T follicular helper cell (primary cell): ENCODE measurements at regions not wholly inside any gene's neighbourhood (a gene's known extent, or its start where the extent isn't known, plus 50 kb on each side); places are given as distances from the start of the nearest gene placed in this dataset.
A peak's percentile ranks its signal among the peaks of the same experiment; 100 is the strongest.

Experiments used
- DNase-seq: peaks from one replicate; pipeline ENCODE4 v3.0.0-alpha.2; 2020; ENCODE audit warnings: low read depth

DNA sequence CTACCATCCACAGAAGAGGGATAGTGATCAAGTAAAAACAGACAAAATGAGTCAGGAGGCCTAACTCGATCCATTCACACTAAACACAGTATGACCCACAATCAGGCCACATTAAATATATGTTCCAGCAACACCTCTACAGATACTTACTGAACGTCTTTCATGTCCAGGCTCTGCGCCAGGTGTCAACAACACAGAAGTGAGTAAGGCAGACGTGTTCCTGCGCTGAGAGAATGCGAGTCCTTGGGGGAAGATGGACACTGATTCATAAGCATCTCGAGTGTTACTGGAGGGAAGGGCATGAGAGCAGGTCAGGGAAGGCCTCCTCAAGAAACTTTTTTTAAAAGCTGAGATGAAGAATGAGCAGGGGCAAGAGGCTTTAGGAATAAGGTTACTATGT is 164.3 kb upstream of the CLINT1 start:
- no peak for DNase-seq

DNA sequence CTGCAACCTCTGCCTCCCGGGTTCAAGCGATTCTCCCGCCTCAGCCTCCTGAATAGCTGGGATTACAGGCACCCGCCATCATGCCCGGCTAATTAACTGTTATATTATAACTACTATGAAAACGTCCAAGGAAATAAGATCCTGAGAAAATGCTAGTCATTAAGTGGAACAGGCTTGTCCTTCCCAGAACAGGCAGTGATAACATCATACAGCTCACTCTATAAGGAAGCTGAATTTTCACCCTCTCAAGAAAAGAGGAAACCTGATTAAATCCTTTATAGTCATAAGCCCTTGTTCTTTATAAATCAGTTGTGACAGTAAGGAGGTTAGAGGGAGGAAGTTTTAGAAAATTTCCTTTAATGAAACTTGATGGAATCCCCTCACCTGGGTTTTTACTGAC is 163.9 kb upstream of the CLINT1 start:
- DNase-seq, result no peak

DNA sequence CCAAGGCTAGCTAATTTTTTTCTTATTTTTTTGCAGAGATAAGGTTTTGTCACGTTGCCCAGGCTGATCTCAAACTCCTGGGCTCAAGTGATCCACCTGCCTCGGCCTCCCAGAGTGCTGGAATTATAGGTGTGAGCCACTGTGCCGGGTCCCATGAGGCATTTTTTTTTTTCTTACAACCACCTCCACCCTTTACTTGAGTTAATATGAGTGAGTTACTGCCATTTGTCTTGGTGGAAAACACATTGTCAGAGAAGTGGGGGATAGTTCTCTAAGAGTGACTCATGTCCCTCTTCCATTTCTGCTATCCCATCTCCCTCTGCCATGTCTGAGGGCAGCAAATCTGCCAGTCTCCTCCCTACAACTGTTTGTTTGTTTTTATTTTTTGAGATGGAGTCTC is 163.4 kb upstream of the CLINT1 start:
- DNase-seq, result no peak

DNA sequence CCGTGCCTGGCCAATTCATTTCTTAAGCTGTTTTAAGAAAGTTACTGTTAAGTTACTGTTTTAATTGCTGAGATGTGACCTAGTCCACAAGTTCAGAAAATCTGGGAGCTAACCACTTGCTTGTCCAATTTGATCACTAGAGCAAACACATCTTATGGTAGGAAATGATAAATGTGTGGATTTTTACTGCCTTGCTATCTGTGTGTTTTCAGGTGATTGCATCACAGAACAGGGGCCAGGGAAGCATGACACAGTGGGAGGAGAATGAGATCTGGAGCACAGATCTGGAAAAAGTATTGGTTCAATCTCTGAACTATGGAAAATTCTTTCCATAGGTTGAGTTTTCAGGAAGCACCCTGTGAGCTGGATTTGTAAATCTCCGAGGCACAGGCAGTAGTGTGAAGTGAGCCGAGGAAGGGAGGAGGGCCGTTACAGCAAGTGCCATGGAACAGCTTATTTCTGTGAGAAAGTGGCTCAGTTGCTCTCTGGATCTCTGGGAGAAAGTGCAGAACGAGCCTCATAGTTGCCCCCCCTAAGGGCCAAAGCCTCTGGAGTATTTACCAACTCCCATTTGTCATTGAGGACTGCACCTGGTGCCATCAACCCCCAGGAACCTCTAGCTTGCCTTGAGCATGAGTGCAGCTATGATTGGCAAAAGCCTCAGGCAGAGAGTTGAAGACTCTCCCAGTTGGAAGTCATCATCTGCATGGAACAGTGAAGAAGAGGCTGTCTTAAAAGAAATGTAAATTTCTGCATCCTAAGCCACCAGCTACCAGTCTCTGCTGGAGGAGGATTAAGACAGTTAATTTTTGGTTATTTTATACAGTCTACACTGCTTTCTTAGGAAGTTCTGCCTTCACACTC is 161.8 kb upstream of the CLINT1 start:
- no peak for DNase-seq

DNA sequence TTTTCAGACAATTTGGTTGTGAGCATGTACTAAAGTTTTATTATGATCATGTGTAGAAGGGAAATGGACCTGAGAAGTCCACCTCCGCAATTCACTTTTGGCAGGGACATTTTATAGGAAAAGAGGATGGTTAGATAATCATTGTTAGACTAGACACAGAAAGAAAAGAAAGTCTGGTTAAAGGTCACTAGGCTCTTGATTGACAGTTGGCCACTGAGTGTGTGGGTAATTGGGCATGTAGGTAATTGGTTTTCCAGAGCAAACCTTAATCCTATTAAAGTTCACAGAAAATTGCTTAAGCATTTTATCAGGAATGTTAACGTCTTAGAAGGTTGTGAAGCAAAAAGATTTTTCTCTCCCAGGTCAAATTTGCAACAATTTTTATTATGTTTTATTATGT is 158.5 kb upstream of the CLINT1 start:
- no peak for DNase-seq

DNA sequence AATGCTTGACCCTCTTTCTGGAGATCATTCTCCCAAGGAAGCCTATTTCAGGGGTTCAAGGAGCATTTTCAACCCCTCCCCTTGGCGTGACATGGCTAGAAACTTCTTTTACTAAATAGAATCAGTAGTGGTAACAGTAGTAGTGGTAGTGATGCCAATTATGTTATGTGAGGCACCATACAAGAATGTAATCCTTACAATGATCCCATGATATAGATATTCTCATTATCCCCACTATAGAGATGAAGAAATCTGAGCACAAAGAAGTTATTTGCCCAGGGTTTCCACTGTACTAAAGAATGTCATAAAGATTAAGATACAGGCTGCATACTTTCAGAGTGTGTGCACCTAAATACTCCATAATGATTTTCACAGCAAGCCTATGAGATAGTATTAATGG is 155.4 kb upstream of the CLINT1 start:
- no peak for DNase-seq

DNA sequence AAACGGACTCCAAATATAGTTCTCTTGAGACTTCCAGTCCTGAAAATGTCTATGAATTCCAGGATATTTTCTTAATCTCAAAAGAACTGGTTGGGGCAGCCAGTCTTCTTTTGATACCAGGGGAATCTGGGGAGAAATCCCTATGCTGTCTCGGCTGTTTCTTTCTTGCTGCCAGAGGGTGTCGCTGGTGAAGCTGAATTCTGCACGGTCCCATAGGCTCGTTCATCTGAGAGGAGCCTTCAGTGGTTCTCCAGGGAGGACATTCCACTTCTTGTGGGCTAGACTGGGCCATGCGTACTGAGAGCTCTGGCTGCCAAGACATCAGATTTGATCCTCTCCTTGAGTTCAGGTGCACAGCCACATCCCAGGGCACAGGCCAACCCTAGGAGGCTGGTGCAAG is 155.0 kb upstream of the CLINT1 start:
- DNase-seq, result no peak

DNA sequence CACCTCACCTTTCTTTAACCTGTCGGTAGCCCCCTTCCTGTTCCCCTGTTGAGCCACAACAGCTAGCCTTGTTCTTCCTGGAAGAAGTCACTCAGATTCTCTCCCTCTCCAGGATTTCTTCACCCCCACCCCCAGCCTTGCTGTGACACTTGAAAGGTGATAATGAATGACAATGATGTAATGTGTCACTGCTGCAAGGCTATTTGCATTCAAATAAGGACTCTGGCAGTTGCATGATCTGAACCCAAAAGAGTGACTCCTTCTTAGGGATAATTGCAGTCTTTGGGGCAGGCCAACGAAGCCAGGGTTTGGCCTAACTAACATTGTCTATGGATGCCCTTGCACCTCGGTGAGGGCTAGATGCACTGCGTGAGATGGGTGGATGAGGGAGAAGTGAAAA is 154.4 kb upstream of the CLINT1 start:
- DNase-seq, result no peak

DNA sequence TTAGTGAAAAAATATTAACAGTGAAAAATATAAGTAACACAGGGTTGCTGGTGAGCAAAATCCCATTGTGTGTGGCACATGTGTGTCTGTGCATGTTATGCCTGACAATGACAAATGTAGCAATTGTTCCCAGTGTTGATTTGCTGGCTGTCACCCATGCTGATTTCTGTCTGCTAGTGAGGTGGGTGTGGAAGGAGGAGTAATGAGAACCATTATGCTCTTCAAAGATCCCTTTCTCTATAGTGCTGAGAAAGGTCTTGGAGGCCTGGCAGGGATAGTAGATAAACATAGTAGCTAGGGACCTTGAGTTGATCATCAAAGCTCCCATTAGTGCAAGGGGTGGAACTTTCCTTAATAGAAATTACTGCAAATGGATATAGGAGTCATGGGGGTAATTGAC is 152.5 kb upstream of the CLINT1 start:
- no peak for DNase-seq

DNA sequence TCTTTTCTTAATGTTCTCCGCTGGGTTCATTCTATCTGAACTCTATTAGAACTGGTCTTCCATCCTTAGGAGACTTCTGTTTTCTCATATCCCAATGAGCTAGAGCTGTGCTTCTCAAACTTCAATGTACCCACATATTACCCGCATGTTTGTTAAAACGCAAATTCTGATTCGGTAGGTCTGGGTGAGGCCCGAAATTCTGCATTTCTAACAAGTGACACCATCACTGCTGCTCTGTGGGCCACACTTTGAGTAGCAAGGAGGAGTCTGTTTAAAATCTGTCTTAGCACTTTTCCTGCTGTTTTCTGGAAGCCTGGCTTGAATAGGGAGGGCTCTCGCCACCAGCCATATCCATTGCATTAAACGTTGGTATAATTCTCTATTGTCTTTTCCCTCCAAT is 151.9 kb upstream of the CLINT1 start:
- DNase-seq, result no peak

DNA sequence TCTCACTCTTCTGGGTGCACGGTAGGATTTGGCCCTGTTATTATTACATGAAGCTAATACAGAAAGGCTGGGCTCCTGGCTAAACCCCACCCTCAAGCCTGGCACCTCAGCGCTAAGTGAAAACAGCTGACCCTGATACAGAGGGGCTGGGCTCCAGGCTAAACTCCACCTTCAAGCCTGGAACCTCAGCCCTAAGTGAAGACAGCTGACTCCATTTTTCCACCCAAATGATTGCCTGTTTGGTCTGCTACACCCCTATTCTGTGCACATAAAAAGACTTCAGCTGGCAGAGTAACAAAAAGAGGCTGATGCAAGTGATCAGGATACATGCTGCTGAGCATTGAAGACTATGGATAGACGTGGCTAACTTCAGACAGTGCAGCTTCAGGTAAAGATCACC is 148.4 kb upstream of the CLINT1 start:
- DNase-seq, result no peak

DNA sequence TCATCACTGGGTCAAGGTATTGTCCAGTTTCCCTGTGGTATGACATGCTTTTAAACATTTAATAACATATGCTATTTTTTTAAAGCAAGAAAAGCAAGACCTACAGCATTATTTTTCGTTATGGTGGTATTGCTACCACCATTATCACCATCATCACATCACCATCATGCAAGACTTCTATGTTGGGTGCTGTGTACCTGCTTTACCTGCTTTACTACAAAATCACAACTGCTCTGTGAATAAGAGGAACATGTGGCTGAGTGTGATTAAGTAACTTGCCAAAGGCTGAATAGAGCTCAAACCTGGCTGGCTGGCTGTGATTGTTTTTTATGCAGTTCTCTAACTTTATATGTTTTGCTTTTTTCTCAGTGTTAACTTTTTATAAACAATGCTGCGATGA is 140.8 kb upstream of the CLINT1 start:
- no peak for DNase-seq

DNA sequence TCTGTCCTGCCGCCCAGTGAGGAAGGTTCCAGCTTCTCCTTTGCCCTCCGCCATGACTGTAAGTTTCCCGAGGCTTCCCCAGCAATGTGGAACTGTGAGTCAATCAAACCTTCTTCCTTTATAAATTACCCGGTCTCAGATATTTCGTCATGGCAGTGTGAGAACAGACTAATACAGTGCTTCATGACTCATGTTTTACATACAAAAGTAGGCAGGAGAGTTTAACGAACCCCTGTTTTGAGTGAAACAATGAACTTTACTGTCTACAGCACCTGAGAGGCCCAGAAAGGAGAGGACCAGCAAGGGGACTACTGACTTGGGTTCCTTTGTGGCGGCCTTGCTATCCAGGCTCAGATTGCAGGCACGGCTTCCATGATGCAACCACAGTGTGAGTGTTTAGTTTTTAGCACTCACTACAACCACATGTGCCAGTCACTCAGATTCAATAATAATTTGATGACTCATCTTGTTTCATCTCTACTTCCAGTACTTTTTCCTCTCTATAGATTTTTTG is 139.1 kb upstream of the CLINT1 start:
- no peak for DNase-seq

DNA sequence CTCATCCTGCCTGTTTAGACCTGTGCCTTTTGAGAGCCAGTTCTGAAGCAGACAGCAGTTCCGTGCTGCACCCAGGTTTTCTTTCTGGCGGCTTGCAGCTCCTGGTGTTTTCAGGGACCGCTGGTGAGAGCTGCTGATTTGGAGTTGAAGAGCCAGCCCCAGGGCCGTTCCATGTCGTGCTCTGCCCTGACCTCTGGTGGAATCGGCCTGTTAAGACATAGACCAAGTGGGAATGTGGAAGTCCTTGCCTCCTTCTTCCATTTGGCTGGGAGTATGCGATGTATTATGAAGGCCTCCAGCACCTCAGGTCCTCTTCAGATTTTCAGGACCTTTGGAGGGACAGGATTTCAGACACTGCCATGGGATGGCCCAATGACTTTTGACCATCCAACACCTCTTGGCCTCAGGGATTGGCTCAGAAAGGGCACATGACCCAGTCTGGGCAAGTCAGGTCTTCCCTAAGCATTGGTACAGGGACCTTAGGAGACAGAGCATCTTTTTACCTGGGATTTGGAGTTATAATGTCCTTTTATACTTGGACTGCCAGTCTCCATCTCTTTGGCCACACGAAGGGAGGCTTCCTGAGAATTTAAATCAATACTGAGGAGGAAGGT is 136.1 kb upstream of the CLINT1 start:
- DNase-seq, result peak; percentile 12

DNA sequence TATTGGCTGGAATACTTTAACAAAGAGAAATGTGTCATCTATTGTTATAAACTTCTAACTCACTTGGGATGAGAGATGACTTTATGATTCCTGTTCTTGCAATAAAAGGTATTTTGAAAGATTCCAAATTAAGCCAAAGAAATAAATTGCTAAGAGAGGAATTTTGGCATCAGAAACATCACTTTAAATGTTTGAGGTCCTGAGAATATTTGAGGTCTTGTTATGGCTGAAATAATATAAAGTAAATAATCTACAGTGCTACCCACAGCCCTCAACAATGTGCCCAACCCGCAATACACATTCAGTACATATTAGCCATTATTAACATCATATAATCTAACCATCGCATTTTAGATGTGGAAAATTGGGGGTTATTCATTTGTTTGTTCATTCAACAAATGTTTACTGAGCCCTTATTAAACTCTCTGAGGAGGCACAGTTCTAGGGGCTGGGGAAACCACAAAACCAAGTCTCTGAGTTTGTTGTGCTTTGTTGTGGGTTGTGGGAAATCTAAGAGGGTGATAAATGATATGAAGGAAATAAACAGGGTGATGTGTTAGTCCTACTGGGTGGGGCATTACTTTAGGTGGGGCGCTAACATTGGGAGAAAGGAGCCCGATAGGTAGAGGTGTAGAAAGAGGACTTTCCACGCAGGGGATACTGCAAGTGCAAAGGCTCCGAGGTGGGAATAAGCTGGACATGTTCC is 135.2 kb upstream of the CLINT1 start:
- peak; percentile 12 for DNase-seq

DNA sequence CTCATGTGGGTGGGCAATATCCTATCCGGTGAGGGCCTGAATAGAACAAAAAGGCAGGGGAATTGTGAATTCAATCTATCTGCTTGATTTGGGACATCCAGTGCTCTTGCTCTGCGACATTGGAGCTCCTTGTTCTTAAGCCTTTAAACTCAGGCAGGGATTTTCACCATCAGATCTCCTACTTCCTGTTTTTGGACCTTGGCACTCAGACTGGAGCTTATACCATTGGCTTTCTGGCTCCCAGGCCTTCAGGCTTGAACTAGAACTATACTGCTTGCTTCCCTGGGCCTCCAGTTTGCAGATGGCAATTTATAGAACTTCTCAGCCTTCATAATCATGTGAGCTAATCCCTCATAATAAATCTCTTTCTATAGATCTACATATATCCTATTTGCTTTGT is 134.3 kb upstream of the CLINT1 start:
- DNase-seq, result no peak

DNA sequence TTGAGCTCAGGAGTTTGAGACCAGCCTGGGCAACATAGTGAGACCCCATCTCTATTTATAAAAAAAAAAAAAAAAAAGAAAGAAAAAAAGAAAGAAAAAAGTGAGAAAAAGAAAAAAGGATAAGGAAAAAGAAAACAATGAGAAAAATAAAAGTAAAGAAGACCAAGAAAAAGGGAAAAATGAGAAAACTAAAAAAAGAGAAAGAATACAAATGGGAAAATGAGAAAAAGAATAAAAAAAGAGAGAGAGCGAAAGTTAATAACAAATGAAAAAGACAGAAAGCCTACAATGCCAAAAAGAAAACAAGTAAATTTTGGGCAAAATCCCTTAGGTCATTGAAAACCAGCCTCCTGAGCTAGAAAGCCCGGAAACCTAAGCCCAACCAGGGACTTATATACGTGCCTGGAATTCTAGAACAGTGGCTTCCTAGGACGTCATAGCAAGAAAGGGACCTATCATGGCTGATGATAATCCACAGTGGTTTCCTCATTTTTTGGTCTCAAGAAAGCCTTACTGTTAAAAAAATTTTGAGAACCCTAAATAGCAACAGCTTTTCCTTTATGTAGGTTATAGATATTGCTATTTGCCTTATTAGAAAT is 131.7 kb upstream of the CLINT1 start:
- no peak for DNase-seq

DNA sequence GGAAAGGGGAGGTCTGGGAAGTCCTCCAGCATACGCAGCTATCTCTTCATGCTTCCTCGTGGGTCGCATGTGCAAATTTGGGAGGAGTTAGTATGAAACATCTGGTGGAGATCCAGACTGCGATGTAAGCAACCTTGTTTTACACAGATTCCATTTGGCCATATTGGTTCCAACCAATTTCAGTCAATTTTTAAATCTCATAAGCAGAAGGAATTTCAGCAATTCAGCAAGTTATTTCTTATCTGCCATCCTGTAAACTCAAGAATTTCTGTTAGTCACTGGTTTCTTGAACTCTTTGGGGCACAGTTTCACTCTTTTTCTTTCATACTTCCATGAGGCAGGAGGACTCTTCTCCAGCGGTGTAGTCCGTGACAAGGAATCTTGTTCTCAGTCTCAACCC is 130.4 kb upstream of the CLINT1 start:
- DNase-seq, result no peak

DNA sequence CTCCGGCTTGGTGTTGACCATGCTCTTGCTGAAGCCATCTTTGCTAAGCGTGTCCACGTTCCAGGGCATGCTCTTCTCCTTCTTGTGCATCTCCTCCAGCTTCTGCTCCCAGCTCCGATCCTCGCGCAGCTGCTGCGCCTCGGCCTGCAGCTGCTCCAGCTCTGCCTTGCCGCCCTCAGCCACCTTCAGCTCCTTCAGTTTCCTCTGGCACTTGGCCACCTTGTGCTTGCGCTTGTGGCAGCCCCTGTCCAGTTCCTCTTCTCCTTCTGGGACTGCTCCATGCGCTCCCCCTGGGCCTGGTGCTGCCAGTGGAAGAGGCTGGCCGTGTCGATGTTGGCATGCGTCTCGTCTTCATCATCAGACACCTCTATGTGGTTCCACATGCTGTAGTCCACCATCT is 128.3 kb upstream of the CLINT1 start:
- DNase-seq, result no peak

DNA sequence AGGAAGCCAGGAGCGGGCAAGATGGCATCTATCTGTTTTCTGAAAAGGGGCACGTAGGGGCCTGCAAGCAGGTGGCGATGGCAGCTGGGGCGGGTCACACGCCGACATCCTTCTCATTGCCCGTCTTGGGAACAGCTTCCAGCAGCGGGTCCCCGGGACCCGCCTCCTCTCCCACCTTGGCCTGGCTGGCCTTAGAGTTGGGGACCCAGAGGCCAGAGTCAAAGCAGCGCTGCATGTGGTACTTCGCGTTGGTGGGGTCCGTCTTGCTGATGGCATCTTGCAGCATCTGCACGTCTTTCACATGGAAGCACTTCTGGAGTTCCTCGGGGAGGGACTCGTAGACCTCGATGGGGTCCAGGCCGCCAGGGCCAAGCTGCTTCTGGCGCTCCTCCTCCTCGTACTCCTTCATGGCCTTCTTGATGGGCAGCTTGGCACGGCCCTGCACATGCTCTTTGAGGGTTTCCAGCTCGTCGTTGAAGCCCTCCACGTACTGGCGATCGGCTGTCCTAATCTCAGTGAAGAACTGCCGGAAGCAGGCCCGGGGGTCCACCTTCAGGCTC is 127.6 kb upstream of the CLINT1 start:
- no peak for DNase-seq

DNA sequence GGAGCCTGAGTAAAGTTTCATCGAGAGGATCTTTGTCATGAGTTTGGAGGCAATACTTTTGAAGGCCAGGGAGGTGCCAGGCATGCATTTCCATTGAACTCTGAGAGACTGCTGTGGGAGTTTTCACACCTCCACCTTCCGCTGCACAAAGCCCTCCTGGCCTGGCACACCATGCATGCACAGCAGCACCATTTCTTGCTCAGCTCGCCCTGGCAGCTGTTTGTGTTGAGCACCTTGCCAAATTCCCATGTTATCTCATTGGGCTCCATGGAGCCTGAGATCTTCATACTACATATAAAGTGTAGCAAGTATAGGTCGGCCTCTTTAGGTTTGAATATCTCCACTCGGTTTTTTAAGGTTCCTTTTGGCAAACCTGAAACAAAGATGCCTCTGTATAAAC is 125.7 kb upstream of the CLINT1 start:
- no peak for DNase-seq

DNA sequence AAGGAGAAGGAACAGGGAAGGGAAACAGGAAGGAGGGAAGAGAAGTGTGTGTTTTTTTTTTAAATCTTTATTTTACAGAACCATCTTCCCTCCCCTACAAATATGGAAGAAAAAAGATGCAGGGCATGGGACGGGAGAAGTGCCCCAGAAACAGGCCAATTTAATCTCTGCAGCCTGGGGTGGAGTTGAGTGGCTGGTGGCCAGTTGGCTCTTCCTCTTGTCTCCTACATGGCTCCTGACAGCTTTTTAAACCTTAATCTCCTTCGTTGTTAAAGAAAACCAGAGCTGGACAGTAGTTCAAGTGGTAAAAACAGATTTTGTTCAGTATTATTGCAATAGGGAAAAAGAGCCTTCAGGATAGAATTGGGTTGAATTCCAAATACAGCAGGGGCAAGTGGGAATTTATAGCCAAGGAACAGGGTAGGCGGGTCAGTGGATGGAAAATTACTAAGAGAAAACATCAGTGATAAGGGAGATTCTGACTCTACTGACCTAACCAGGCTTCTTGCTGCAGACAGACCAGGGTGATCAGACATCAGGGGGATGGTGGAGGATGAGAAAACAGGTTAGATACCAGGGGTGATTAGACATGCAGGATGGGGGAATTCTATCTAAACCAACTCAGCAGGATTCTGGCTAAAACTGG is 125.1 kb upstream of the CLINT1 start:
- DNase-seq, result no peak
